Spleen (tissue), 11 donors: ENCODE measurements at regions not wholly inside any gene's neighbourhood (a gene's known extent, or its start where the extent isn't known, plus 50 kb on each side); places are given as distances from the start of the nearest gene placed in this dataset.

Experiments used
- DNase-seq: peaks from one replicate; pipeline ENCODE4 v3.0.0-alpha.2; 2020
- H3K27ac ChIP-seq, 8 donors: fragments of 200-600 bp; sonication (generic) in 7 of 8; 1 replicate in 4 of 8; 2 replicates in 4 of 8; pipeline versions ENCODE4 v1.5.0 to v1.8.0; 2016 to 2021; ENCODE audit warnings: inconsistent platforms in 4 of 8, mild to moderate bottlenecking in 4 of 8, moderate library complexity in 1 of 8
- H3K27me3 ChIP-seq, 7 donors: fragments of 200-600 bp; sonication (generic) in 6 of 7; replicated peaks in 1 of 7; 1 replicate in 4 of 7; 2 replicates in 3 of 7; pipeline versions ENCODE4 v1.5.0 to v1.8.0; 2016 to 2021; ENCODE audit warnings: inconsistent platforms in 3 of 7, mild to moderate bottlenecking in 1 of 7
- H3K36me3 ChIP-seq, 6 donors: fragments of 200-600 bp; sonication (generic) in 5 of 6; 1 replicate in 4 of 6; 2 replicates in 2 of 6; pipeline versions ENCODE4 v1.5.0 to v1.8.0; 2016 to 2021; ENCODE audit warnings: inconsistent platforms in 2 of 6
- H3K4me1 ChIP-seq, 6 donors: fragments of 200-600 bp; sonication (generic) in 5 of 6; 1 replicate in 3 of 6; 2 replicates in 3 of 6; pipeline versions ENCODE4 v1.5.0 to v1.8.0; 2016 to 2021; ENCODE audit warnings: inconsistent platforms in 3 of 6
- H3K4me3 ChIP-seq, 8 donors: fragments of 200-600 bp; sonication (generic) in 7 of 8; 1 replicate in 4 of 8; 2 replicates in 4 of 8; pipeline versions ENCODE4 v1.5.0 to v1.8.0; 2016 to 2021; ENCODE audit warnings: inconsistent platforms in 4 of 8, mild to moderate bottlenecking in 4 of 8, moderate library complexity in 2 of 8
- H3K9me3 ChIP-seq, 8 donors: fragments of 200-600 bp; sonication (generic) in 7 of 8; 1 replicate in 4 of 8; 2 replicates in 4 of 8; pipeline versions ENCODE4 v1.5.0 to v1.8.0; 2016 to 2021; ENCODE audit warnings: inconsistent platforms in 4 of 8
- CTCF ChIP-seq, 11 experiments: fragments of 200-600 bp in 7 of 11; fragments of 450-650 bp in 4 of 11; sonication (generic) in 4 of 11; IDR thresholded peaks in 8 of 11; conservative IDR thresholded peaks in 3 of 11; 1 replicate in 7 of 11; 2 replicates in 4 of 11; pipeline versions ENCODE4 v1.4.0 to v1.8.0; 2016 to 2021; ENCODE audit warnings: antibody characterized with exemption in 11 of 11, inconsistent platforms in 4 of 11, mild to moderate bottlenecking in 1 of 11
- POLR2A ChIP-seq, 3 donors: fragments of 450-650 bp; IDR thresholded peaks; one replicate each; pipeline ENCODE4 v1.5.1; 2017; ENCODE audit warnings: antibody characterized with exemption in 3 of 3, mild to moderate bottlenecking in 1 of 3
- POLR2AphosphoS5 ChIP-seq, 3 donors: sonication (generic); formaldehyde crosslinking; IDR thresholded peaks; one replicate each; pipeline ENCODE4 v1.5.1; 2017; ENCODE audit warnings: antibody characterized with exemption in 3 of 3
- WGBS, 5 donors: extraction: QIAGEN DNeasy Blood & Tissue Kit in 3 of 5; methylation state at CpG; one replicate each; pipeline versions ENCODE4 v1.1.5 to v1.1.7; 2013 to 2018; 5-methylcytosine and 5-hydroxymethylcytosine counted together
- intact Hi-C: fragments of 100-400 bp; cut with DNase I; formaldehyde crosslinking; loops from one replicate; pipeline ENCODE4 v1.15.0; 2023; ENCODE audit warnings: low total_unique reads
- donor health status: healthy with polysubstance abuse.
- donor health status: DM: no; HTN: no; CAD: no; lungs with moderate emphysema.
- donor health status: DM: no; HTN: no; CAD: no.
- donor health status: Bipolar disorder and iron deficiency.
- donor health status: healthy.
- donor health status: DM: no; HTN: no; CAD: no.
- donor health status: DM: yes; HTN: yes; CAD: no.

DNA sequence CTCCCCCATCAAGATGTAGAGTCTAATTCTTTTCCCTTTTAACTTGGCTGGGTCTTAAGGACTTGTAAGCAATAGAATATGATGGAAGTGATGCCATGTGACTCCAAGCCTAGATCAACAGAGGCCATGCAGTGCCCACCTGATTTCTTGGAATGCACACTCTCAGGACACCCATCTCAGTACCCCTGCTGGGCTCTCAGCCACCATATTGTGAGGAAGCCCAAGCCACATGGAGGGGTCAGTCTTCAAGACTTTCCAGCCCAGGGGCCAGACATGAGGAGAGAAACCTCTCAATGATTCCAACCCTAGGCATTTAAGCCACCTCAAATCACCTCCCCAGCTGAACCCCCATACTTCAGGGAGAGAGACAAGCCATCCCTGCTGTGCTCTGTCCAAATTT is 62.2 kb upstream of the CARD11 start:
- intact Hi-C loops, result no loop called here
- Histone ChIP-seq H3K27me3 (no peaks in the 10 kb centered on the region), H3K9me3 (peaks cover 0 to 13% (median 0%) of the 10 kb centered on the region in 8 donors), H3K27ac (peak overlapping the region in 4 of 8 donors; percentile 21 to 71 (median 59)), H3K4me3 (no peak overlapping the region), H3K36me3 (no peaks in the 10 kb centered on the region), H3K4me1 (peaks cover 0 to 28% (median 0%) of the 10 kb centered on the region in 6 donors)
- no peak for DNase-seq
- TF ChIP-seq POLR2AphosphoS5 (IDR thresholded peaks at IDR 0.05), result no peak
- TF ChIP-seq CTCF (IDR thresholded peaks at IDR 0.05 in 8 of 11, conservative IDR thresholded peaks at IDR 0.05 in 3 of 11), result no peak
- TF ChIP-seq POLR2A (IDR thresholded peaks at IDR 0.05), result no peak

DNA sequence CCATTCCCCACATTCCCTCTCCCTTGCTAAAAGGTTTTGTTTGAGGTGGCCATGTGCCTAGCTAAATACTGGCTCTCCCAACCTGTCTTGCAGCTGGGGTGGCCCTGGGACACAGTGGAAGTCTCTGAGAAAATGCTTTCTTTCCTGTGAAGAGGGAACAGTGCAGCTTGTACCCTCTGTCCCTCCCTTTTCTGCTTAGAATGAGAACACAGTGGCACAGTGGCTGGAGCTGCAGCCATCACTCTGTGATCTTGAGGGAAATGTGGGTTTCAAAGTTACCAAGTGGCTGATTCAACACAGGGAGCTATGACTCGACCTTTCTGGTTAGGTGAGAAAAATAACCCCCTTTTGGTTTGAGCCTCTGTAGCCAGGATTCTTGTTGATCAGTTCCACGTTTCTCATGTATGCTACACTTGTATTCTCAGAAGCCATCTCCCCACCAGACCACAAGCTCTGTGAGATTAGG is 62.7 kb upstream of the CARD11 start:
- no peaks in the 10 kb centered on the region for H3K27me3 ChIP-seq
- H3K36me3 ChIP-seq, result no peaks in the 10 kb centered on the region
- peaks cover 0 to 13% (median 0%) of the 10 kb centered on the region in 8 donors for H3K9me3 ChIP-seq
- no peak overlapping the region for H3K4me3 ChIP-seq
- intact Hi-C loops, result no loop called here
- H3K27ac ChIP-seq, result peak overlapping the region in 5 of 8 donors; percentile 12 to 71 (median 52)
- DNase-seq, result no peak
- TF ChIP-seq POLR2AphosphoS5 (IDR thresholded peaks at IDR 0.05), result no peak
- TF ChIP-seq CTCF (IDR thresholded peaks at IDR 0.05 in 8 of 11, conservative IDR thresholded peaks at IDR 0.05 in 3 of 11), result no peak
- TF ChIP-seq POLR2A (IDR thresholded peaks at IDR 0.05), result no peak
- WGBS, 5 donors, result 42 to 63% (median 45%) methylated on average over 2 of the region's 2 CpGs
- peaks cover 0 to 30% (median 0%) of the 10 kb centered on the region in 6 donors for H3K4me1 ChIP-seq

- H3K4me1 ChIP-seq, result peaks cover 0 to 39% (median 0%) of the 10 kb centered on the region in 6 donors
- peak overlapping the region in 5 of 8 donors; percentile 12 to 66 (median 46) for H3K27ac ChIP-seq
- H3K9me3 ChIP-seq, result peaks cover 0 to 13% (median 0%) of the 10 kb centered on the region in 8 donors
- intact Hi-C loops, result no loop called here
- H3K36me3 ChIP-seq, result no peaks in the 10 kb centered on the region
- 57 to 88% (median 78%) methylated on average over 8 of the region's 8 CpGs for WGBS, 5 donors
- no peak for TF ChIP-seq POLR2A (IDR thresholded peaks at IDR 0.05)
- no peak for TF ChIP-seq POLR2AphosphoS5 (IDR thresholded peaks at IDR 0.05)
- TF ChIP-seq CTCF (IDR thresholded peaks at IDR 0.05 in 8 of 11, conservative IDR thresholded peaks at IDR 0.05 in 3 of 11), result no peak
- H3K27me3 ChIP-seq, result no peaks in the 10 kb centered on the region
- H3K4me3 ChIP-seq, result no peak overlapping the region
- DNase-seq, result no peak
Observed at GRCh38 chr7:3107228-3107763, 63.6 kb upstream of the CARD11 start.

DNA sequence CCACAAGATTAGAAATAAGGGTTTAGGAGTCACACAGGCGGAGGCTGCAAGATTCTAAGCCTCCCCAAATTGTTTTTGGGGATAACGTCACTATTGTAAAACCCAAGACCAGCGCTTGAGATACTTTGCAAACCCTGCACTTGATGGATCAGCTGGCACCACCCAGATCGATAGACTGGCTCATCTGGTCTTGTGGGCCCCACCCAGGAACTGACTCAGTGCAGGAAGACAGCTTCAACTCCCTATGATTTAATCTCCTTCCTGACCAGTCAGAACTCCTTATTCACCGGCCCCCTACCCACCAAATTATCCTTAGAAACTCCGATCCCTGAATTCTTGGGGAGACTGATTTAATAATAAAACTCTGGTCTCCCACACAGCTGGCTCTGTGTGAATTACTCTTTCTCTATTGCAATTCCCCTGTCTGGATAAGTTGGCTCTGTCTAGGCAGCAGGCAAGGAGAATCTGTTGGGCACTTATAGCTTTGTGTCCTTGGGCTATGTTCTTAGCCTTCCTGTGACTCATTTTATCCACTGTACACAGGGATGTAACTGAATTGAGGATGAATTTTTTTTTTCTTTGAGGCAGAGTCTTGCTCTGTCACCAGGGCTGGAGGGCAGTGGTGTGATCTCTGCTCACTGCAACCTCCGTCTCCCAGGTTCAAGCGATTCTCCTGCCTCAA is 64.4 kb upstream of the CARD11 start:
- peak overlapping the region in 4 of 8 donors; percentile 14 to 66 (median 42) for H3K27ac ChIP-seq
- 69 to 87% (median 82%) methylated on average over 8 of the region's 8 CpGs for WGBS, 5 donors
- no peaks in the 10 kb centered on the region for H3K27me3 ChIP-seq
- H3K4me3 ChIP-seq, result no peak overlapping the region
- intact Hi-C loops, result no loop called here
- H3K36me3 ChIP-seq, result no peaks in the 10 kb centered on the region
- peaks cover 0 to 13% (median 0%) of the 10 kb centered on the region in 8 donors for H3K9me3 ChIP-seq
- no peak for DNase-seq
- H3K4me1 ChIP-seq, result peaks cover 0 to 46% (median 0%) of the 10 kb centered on the region in 6 donors
- TF ChIP-seq POLR2A (IDR thresholded peaks at IDR 0.05), result no peak
- TF ChIP-seq CTCF (IDR thresholded peaks at IDR 0.05 in 8 of 11, conservative IDR thresholded peaks at IDR 0.05 in 3 of 11), result no peak
- TF ChIP-seq POLR2AphosphoS5 (IDR thresholded peaks at IDR 0.05), result no peak
